ENCODE measurements at regions not wholly inside any gene's neighbourhood (a gene's known extent, or its start where the extent isn't known, plus 50 kb on each side); places are given as distances from the start of the nearest gene placed in this dataset.

GRCh38 chr11:39784873-39785272, 1674.6 kb downstream of the LRRC4C start:
- CTCF ChIA-PET (ENCODE audit: low intra/inter-chr PET ratio, low total read pairs): no interaction called here
- FAIRE-seq: no peak
- no peak for DNase-seq (ENCODE audit: low spot score)

GRCh38 chr11:39780131-39780530, 1679.3 kb downstream of the LRRC4C start:
- H2AFZ ChIP-seq (ENCODE audit: low read length): no peak overlapping the region
- WGBS (ENCODE audit: low lambda C conversion rate): 0% methylated on average over 3 of the region's 3 CpGs
- POLR2A ChIA-PET: no interaction called here
- no peaks in the 10 kb centered on the region for H4K20me1 ChIP-seq (ENCODE audit: insufficient read depth, low read length)
- no peak overlapping the region for H3K27ac ChIP-seq (ENCODE audit: extremely low read length, insufficient read depth, low read length)
- peaks cover 5% of the 10 kb centered on the region; the same call in 1 of the 2 replicates for H3K9me3 ChIP-seq (ENCODE audit: low read length)
- no peak overlapping the region for H3K9ac ChIP-seq (ENCODE audit: insufficient read depth, low read depth, low read length)
- in situ Hi-C loops (cut with HindIII; ENCODE audit: extremely low pct_ligation_motif_present, low pct_unique_long_range_greater_than_20kb): no loop called here
- DNase-seq (ENCODE audit: low spot score) (no peak), ATAC-seq (no peak), FAIRE-seq (no peak)
- H3K79me2 ChIP-seq (ENCODE audit: insufficient read depth, low read length): no peaks in the 10 kb centered on the region
- no peak overlapping the region for H3K4me3 ChIP-seq (replicated peaks in 1 of 3; ENCODE audit: insufficient read depth in 1 of 3, low read depth in 2 of 3, low read length in 3 of 3)
- intact Hi-C loops (cut with micrococcal nuclease; ENCODE audit: unreplicated experiment): no loop called here
- TF ChIP-seq PAX8 (CRISPR knock-in tag; IDR thresholded peaks at IDR 0.05; ENCODE audit: borderline replicate concordance): no peak
- TF ChIP-seq ARNTL (CRISPR knock-in tag; IDR thresholded peaks at IDR 0.05): no peak
- TF ChIP-seq RFX3 (CRISPR knock-in tag; IDR thresholded peaks at IDR 0.05): no peak
- no peak for TF ChIP-seq MAFK (conservative IDR thresholded peaks at IDR 0.05 in 1 of 2, IDR thresholded peaks at IDR 0.05 in 1 of 2; ENCODE audit: low read length in 2 of 2)
- no peak for TF ChIP-seq TRIM24 (CRISPR knock-in tag; IDR thresholded peaks at IDR 0.05)
- no peak for TF ChIP-seq ZFY (CRISPR knock-in tag; IDR thresholded peaks at IDR 0.05)
- no peak for TF ChIP-seq TSC22D2 (CRISPR knock-in tag; IDR thresholded peaks at IDR 0.05; ENCODE audit: borderline replicate concordance)
- TF ChIP-seq MAFF (IDR thresholded peaks at IDR 0.05; ENCODE audit: low read depth, low read length): no peak
- TF ChIP-seq, protein P1, sequence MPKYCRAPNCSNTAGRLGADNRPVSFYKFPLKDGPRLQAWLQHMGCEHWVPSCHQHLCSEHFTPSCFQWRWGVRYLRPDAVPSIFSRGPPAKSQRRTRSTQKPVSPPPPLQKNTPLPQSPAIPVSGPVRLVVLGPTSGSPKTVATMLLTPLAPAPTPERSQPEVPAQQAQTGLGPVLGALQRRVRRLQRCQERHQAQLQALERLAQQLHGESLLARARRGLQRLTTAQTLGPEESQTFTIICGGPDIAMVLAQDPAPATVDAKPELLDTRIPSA (CRISPR knock-in tag; IDR thresholded peaks at IDR 0.05; ENCODE audit: borderline replicate concordance): no peak
- no peak overlapping the region for H3K4me2 ChIP-seq (ENCODE audit: low read depth, low read length)
- H3K36me3 ChIP-seq (replicated peaks in 1 of 2; ENCODE audit: control insufficient read depth in 1 of 2, insufficient read depth in 2 of 2, low read length in 2 of 2): no peaks in the 10 kb centered on the region
- CTCF ChIA-PET (ENCODE audit: low intra/inter-chr PET ratio, low total read pairs): no interaction called here
- BruUV-seq (replicated peaks): no TSS peak
- H3K27me3 ChIP-seq (ENCODE audit: control insufficient read depth in 1 of 2, insufficient read depth in 2 of 2, low read length in 2 of 2): no peaks in the 10 kb centered on the region
- no peaks in the 10 kb centered on the region for H3K4me1 ChIP-seq (ENCODE audit: insufficient read depth, low read length)

More at GRCh38 chr11:39784873-39785272, 1674.6 kb downstream of the LRRC4C start:
- peaks cover 14% of the 10 kb centered on the region; the same call in 1 of the 2 replicates for H3K9me3 ChIP-seq (ENCODE audit: low read length)
- no peak overlapping the region for H3K27ac ChIP-seq (ENCODE audit: extremely low read length, insufficient read depth, low read length)
- H2AFZ ChIP-seq (ENCODE audit: low read length): no peak overlapping the region
- H3K27me3 ChIP-seq (ENCODE audit: control insufficient read depth in 1 of 2, insufficient read depth in 2 of 2, low read length in 2 of 2): no peaks in the 10 kb centered on the region
- H3K4me1 ChIP-seq (ENCODE audit: insufficient read depth, low read length): no peaks in the 10 kb centered on the region
- intact Hi-C loops (cut with micrococcal nuclease; ENCODE audit: unreplicated experiment) (no loop called here), in situ Hi-C loops (cut with HindIII; ENCODE audit: extremely low pct_ligation_motif_present, low pct_unique_long_range_greater_than_20kb) (no loop called here)
- TF ChIP-seq ZNF850 (CRISPR knock-in tag; conservative IDR thresholded peaks at IDR 0.05) (no peak), SOX6 (IDR thresholded peaks at IDR 0.05) (no peak), SOX6 (CRISPR knock-in tag; IDR thresholded peaks at IDR 0.05) (no peak), CBX5 (CRISPR knock-in tag; IDR thresholded peaks at IDR 0.05; ENCODE audit: borderline replicate concordance) (no peak)
- BruUV-seq (replicated peaks): no TSS peak
- H3K4me3 ChIP-seq (replicated peaks in 1 of 3; ENCODE audit: insufficient read depth in 1 of 3, low read depth in 2 of 3, low read length in 3 of 3): no peak overlapping the region
- H3K4me2 ChIP-seq (ENCODE audit: low read depth, low read length): no peak overlapping the region
- POLR2A ChIA-PET: no interaction called here
- no peaks in the 10 kb centered on the region for H3K79me2 ChIP-seq (ENCODE audit: insufficient read depth, low read length)
- no peaks in the 10 kb centered on the region for H4K20me1 ChIP-seq (ENCODE audit: insufficient read depth, low read length)
- no peaks in the 10 kb centered on the region for H3K36me3 ChIP-seq (replicated peaks in 1 of 2; ENCODE audit: control insufficient read depth in 1 of 2, insufficient read depth in 2 of 2, low read length in 2 of 2)
- H3K9ac ChIP-seq (ENCODE audit: insufficient read depth, low read depth, low read length): no peak overlapping the region
- no CpG with 5 or more reads among the region's 5 CpGs for WGBS (ENCODE audit: low lambda C conversion rate)
- no peak for ATAC-seq
